Panc1 (cell line): ENCODE measurements at regions not wholly inside any gene's neighbourhood (a gene's known extent, or its start where the extent isn't known, plus 50 kb on each side); places are given as distances from the start of the nearest gene placed in this dataset.

Experiments
- CTCF ChIP-seq: fragments of 450-650 bp; IDR thresholded peaks from 2 replicates; pipeline ENCODE4 v1.5.1; 2017; ENCODE audit warnings: mild to moderate bottlenecking
- POLR2AphosphoS5 ChIP-seq: IDR thresholded peaks from 2 replicates; pipeline ENCODE4 v1.6.1; 2012; ENCODE audit warnings: mild to moderate bottlenecking, low read depth, low read length, moderate library complexity
- REST ChIP-seq, 2 experiments: IDR thresholded peaks; 2 replicates each; pipeline ENCODE4 v1.6.1; 2011 to 2012; ENCODE audit warnings: low read depth in 2 of 2, control low read depth in 1 of 2, low read length in 1 of 2, mild to moderate bottlenecking in 1 of 2, moderate library complexity in 1 of 2; ENCODE audit not compliant: insufficient read depth in 1 of 2
- SIN3A ChIP-seq: IDR thresholded peaks from 2 replicates; pipeline ENCODE4 v1.6.1; 2012; ENCODE audit warnings: low read depth, mild to moderate bottlenecking, low read length, moderate library complexity, borderline replicate concordance; ENCODE audit not compliant: insufficient read depth
- TCF7L2 ChIP-seq: IDR thresholded peaks from 2 replicates; pipeline ENCODE4 v1.6.1; 2011; ENCODE audit warnings: mild to moderate bottlenecking, low read depth, low read length, inconsistent platforms

GRCh38 chr5:165477546-165477945 lies 1972.1 kb downstream of the MAT2B start:
- no peak for TF ChIP-seq CTCF
- TF ChIP-seq POLR2AphosphoS5: no peak
- no peak for TF ChIP-seq REST (IDR thresholded peaks at IDR 0.05; ENCODE audit: insufficient read depth in 1 of 2, low read depth in 2 of 2, low read length in 1 of 2)
- no peak for TF ChIP-seq SIN3A
- TF ChIP-seq TCF7L2: no peak
